Endothelial cell of umbilical vein (primary cell): ENCODE measurements at regions not wholly inside any gene's neighbourhood (a gene's known extent, or its start where the extent isn't known, plus 50 kb on each side); places are given as distances from the start of the nearest gene placed in this dataset.

Experiments
- BruUV-seq: library from RNA; stranded (reverse); fragments of 400-500 nt; replicated peaks from 2 replicates; lab custom pipeline; 2021; lab: Mats Ljungman, UMichigan
- CTCF ChIA-PET: fragments of 300-600, 350-600 bp; sonication (Branson Sonifier 250); formaldehyde crosslinking; loops from one replicate; lab custom pipeline; 2021; ENCODE audit warnings: antibody characterized with exemption, inconsistent platforms; lab: Charles Lee
- POLR2A ChIA-PET: fragments of 300-600, 350-600 bp; sonication (Branson Sonifier 250); formaldehyde crosslinking; loops from one replicate; lab custom pipeline; 2021; ENCODE audit warnings: antibody characterized with exemption, inconsistent platforms; lab: Charles Lee
- DNase-seq: peaks from one replicate; pipeline ENCODE4 v3.0.0-alpha.2; 2011; ENCODE audit warnings: low read depth, low spot score
- FAIRE-seq: peaks from 2 replicates; lab custom pipeline; 2011; peaks lifted over from hg19 to GRCh38; lab: Jason Lieb, UNC
- H2AFZ ChIP-seq: 2 replicates; pipeline ENCODE4 v1.6.0; 2012; ENCODE audit warnings: low read depth, low read length, control low read depth, inconsistent platforms
- H3K27ac ChIP-seq: 2 replicates; pipeline ENCODE4 v1.5.1; 2011; ENCODE audit warnings: low read depth, mild to moderate bottlenecking, control low read depth, low read length, moderate library complexity; ENCODE audit not compliant: insufficient read depth
- H3K27me3 ChIP-seq, 2 experiments: 2 replicates each; pipeline versions ENCODE4 v1.6.0 to v1.6.1; 2011; ENCODE audit warnings: low read length in 2 of 2, mixed read lengths in 1 of 2; ENCODE audit not compliant: control insufficient read depth in 2 of 2, insufficient read depth in 2 of 2
- H3K36me3 ChIP-seq, 2 experiments: 2 replicates in 1 of 2; 3 replicates in 1 of 2; pipeline ENCODE4 v1.5.1; 2011; ENCODE audit warnings: low read length in 2 of 2, mild to moderate bottlenecking in 1 of 2, moderate library complexity in 1 of 2; ENCODE audit not compliant: control insufficient read depth in 2 of 2, insufficient read depth in 2 of 2; ENCODE audit errors: extremely low read depth in 1 of 2
- H3K4me1 ChIP-seq: 3 replicates; pipeline ENCODE4 v1.5.1; 2011; ENCODE audit warnings: mild to moderate bottlenecking, low read length; ENCODE audit not compliant: control insufficient read depth, insufficient read depth; ENCODE audit errors: extremely low read depth
- H3K4me2 ChIP-seq: 2 replicates; pipeline ENCODE4 v1.6.1; 2011; ENCODE audit warnings: low read length, control low read depth, mixed read lengths; ENCODE audit not compliant: insufficient read depth
- H3K4me3 ChIP-seq, 3 experiments: fragments of 200-600 bp in 1 of 3; sonication (generic), shearing (Covaris generic) in 1 of 3; replicated peaks in 1 of 3; 2 replicates each; pipeline ENCODE4 v1.5.1; 2011 to 2016; ENCODE audit warnings: control low read depth in 3 of 3, low read length in 3 of 3, mild to moderate bottlenecking in 2 of 3, inconsistent platforms in 1 of 3, low read depth in 1 of 3, moderate library complexity in 1 of 3; ENCODE audit not compliant: insufficient read depth in 1 of 3
- H3K79me2 ChIP-seq: 2 replicates; pipeline ENCODE4 v1.6.0; 2012; ENCODE audit warnings: low read length, inconsistent platforms; ENCODE audit not compliant: control insufficient read depth, insufficient read depth
- H3K9ac ChIP-seq: replicated peaks from 2 replicates; pipeline ENCODE3; 2011; ENCODE audit warnings: low read length, control low read depth; ENCODE audit not compliant: insufficient read depth; ENCODE audit errors: extremely low read depth
- H3K9me1 ChIP-seq: replicated peaks from 3 replicates; pipeline ENCODE4 v1.6.0; 2011; ENCODE audit warnings: mild to moderate bottlenecking, low read length; ENCODE audit not compliant: control insufficient read depth, insufficient read depth; ENCODE audit errors: extremely low read depth
- H3K9me3 ChIP-seq: replicated peaks from 2 replicates; pipeline ENCODE4 v1.5.1; 2012; ENCODE audit warnings: low read length, inconsistent platforms; ENCODE audit not compliant: control insufficient read depth, insufficient read depth
- H4K20me1 ChIP-seq: replicated peaks from 2 replicates; pipeline ENCODE3; 2011; ENCODE audit warnings: mild to moderate bottlenecking, low read length; ENCODE audit not compliant: control insufficient read depth, insufficient read depth; ENCODE audit errors: extremely low read depth
- CTCF ChIP-seq, 2 donors: IDR thresholded peaks; 1 replicate in 1 of 2; 2 replicates in 1 of 2; pipeline ENCODE4 v1.5.1; 2011; ENCODE audit warnings: low read length in 2 of 2, mild to moderate bottlenecking in 2 of 2, moderate library complexity in 2 of 2, control low read depth in 1 of 2, inconsistent platforms in 1 of 2, low read depth in 1 of 2; ENCODE audit not compliant: insufficient read depth in 1 of 2; ENCODE audit errors: extremely low read depth in 1 of 2
- EZH2 ChIP-seq: IDR thresholded peaks from 2 replicates; pipeline ENCODE4 v1.6.1; 2012; ENCODE audit warnings: borderline replicate concordance, low read depth, mild to moderate bottlenecking, moderate library complexity, low read length, inconsistent platforms; ENCODE audit not compliant: severe bottlenecking
- FOS ChIP-seq: IDR thresholded peaks from 2 replicates; pipeline ENCODE4 v1.6.1; 2011; ENCODE audit warnings: mild to moderate bottlenecking, low read length, moderate library complexity, borderline replicate concordance; ENCODE audit not compliant: insufficient read depth
- GATA2 ChIP-seq: IDR thresholded peaks from 2 replicates; pipeline ENCODE4 v1.7.0; 2011; ENCODE audit warnings: low read depth, mild to moderate bottlenecking, moderate library complexity, mixed read lengths, low read length; ENCODE audit not compliant: insufficient read length, insufficient read depth
- JUN ChIP-seq: IDR thresholded peaks from 2 replicates; pipeline ENCODE4 v1.6.1; 2011; ENCODE audit warnings: borderline replicate concordance, low read depth; ENCODE audit not compliant: insufficient read length, insufficient read depth
- MYC ChIP-seq: IDR thresholded peaks from one replicate; pipeline ENCODE4 v1.6.1; 2011; ENCODE audit warnings: mild to moderate bottlenecking, low read depth, low read length
- POLR2A ChIP-seq: IDR thresholded peaks from 2 replicates; pipeline ENCODE4 v1.6.1; 2012; ENCODE audit warnings: low read depth, mild to moderate bottlenecking, control low read depth, low read length
- POLR2AphosphoS5 ChIP-seq: IDR thresholded peaks from 2 replicates; pipeline ENCODE4 v1.6.1; 2012; ENCODE audit warnings: low read depth, mild to moderate bottlenecking, control low read depth, low read length, moderate library complexity; ENCODE audit not compliant: insufficient read depth
- dilution Hi-C: fragments of 300-500 bp; cut with MboI; formaldehyde crosslinking; loops from one replicate; pipeline ENCODE4 v1.15.0; 2019; ENCODE audit warnings: low sequenced_read_pairs; ENCODE audit not compliant: extremely low pct_ligation_motif_present
- intact Hi-C: fragments of 100-400 bp; cut with micrococcal nuclease; formaldehyde crosslinking; loops from one replicate; pipeline ENCODE4 v1.10.0; 2022
- TF ChIP-seq, protein P1 (sequence below): IDR thresholded peaks from 2 replicates; pipeline ENCODE4 v1.6.1; 2011; ENCODE audit not compliant: insufficient read depth, insufficient read length

- Histone ChIP-seq H3K4me1 (no peaks in the 10 kb centered on the region), H3K4me3 (no peak overlapping the region), H3K9ac (no peak overlapping the region), H3K27ac (no peak overlapping the region), H3K79me2 (no peaks in the 10 kb centered on the region), H3K27me3 (peaks cover 0 to 2% of the 10 kb centered on the region in 2 experiments), H3K9me1 (no peaks in the 10 kb centered on the region), H3K36me3 (no peaks in the 10 kb centered on the region), H3K9me3 (no peaks in the 10 kb centered on the region), H4K20me1 (no peaks in the 10 kb centered on the region), H2AFZ (no peak overlapping the region), H3K4me2 (no peak overlapping the region)
- intact Hi-C loops (no loop called here), dilution Hi-C loops (no loop called here)
- no TSS peak for BruUV-seq
- DNase-seq (no peak), FAIRE-seq (no peak)
- ChIA-PET POLR2A (no interaction called here), CTCF (interaction anchor here (0.7 kb wide), 1 partner anchor 43 kb away, joined by 3 read pairs; no protein-coding TSS in a partner anchor)
- no peak for TF ChIP-seq FOS
- TF ChIP-seq CTCF (IDR thresholded peaks at IDR 0.05; ENCODE audit: extremely low read depth in 1 of 2, insufficient read depth in 1 of 2, low read depth in 1 of 2, low read length in 2 of 2), result no peak
- TF ChIP-seq, protein P1, sequence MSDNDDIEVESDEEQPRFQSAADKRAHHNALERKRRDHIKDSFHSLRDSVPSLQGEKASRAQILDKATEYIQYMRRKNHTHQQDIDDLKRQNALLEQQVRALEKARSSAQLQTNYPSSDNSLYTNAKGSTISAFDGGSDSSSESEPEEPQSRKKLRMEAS, result no peak
- no peak for TF ChIP-seq MYC
- TF ChIP-seq JUN, result no peak
- TF ChIP-seq POLR2A, result no peak
- no peak for TF ChIP-seq GATA2
- TF ChIP-seq EZH2, result no peak
- no peak for TF ChIP-seq POLR2AphosphoS5
Measured at GRCh38 chr15:72916897-72917296, 133.3 kb upstream of the ADPGK start.
